GM18861 (cell line): ENCODE measurements at regions not wholly inside any gene's neighbourhood (a gene's known extent, or its start where the extent isn't known, plus 50 kb on each side); places are given as distances from the start of the nearest gene placed in this dataset.

ENCODE experiments used
- ATAC-seq: cut with Tn5 transposase; IDR thresholded peaks from one replicate; pipeline ENCODE4 v1.9.1; 2021; ENCODE audit not compliant: unreplicated experiment

DNA sequence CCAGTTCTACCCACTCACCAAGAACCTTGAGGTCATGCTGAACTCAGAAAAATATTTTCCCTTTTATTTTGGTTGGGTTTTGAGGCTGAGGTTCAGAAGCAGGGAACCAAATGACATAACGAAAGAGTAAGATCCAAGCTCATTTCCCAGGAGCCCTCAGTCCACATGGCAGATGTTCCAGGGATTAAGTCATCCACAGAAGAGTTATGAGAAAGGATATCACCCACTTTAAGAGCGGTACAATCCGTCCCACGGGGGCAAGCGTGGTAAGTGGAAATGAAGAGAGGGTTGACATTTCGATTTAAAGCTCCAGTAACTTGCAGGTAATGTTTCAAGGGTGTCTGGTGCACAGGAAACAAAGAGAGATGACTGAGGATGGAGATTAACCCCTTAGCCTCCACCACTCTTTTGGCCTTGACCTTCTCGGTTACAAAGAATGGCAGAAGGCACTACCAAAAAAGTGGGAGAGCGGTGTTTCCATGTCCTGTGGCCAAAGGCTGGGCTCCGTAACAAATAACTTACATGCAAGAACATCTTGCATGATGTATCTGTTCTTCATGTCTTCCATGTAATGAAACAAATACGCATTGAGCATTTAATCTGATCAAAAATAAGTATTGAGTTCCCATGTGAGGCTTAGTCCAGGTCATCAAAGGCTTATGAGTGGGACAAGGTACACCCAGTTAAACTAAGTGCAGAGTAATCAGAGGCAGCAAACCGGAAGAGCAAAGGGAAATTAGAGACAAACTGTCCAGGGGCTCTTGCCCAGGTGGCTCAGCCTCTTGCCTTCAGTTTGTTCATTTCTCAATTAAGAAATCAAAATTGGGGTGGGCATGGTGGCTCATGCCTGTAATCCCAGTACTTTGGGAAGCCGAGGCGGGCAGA lies 241.4 kb downstream of the TOMM20 start:
- no peak for ATAC-seq

DNA sequence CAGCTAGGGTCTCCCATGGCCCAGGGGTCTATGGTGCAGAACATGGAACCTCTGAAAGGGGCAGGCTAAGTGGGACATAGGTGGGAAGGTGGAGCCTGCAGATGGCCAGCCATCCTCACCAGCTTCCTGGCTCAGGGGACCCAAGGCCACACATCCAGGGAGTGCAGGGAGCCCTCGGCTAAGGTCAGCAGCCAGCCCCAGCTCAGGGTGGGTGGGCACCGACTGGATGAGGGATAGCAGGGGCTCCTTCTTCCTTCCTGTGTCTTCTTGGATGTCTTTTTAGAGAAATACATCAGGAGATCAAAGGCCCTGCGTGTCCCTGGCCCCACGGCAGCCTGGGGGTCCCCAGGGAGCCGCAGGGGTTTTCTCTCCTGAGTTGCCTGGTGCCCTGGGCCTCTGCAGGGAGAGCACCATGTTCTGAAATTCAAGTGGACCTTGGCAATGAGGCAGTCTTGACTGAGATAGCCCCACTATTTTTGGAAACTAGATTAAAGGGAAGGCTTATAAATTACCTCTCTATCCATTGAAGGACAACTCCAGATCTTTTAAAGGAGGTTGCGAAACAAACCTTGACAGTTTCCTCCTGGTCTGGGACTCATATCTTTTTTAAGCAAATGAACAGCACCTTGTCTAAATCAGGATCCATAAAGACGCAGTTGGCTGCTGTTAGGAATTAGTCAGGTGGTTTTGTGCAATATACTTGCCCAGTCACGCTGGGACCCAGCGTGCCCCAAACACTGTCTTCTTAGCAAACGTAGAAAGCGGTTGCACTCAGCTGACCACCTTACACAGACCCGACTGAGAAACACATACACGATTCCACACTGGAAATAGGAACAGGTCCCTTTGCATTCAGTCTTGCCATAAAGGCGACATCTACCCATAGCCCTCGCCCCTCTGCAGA lies 242.3 kb downstream of the TOMM20 start:
- ATAC-seq = no peak

DNA sequence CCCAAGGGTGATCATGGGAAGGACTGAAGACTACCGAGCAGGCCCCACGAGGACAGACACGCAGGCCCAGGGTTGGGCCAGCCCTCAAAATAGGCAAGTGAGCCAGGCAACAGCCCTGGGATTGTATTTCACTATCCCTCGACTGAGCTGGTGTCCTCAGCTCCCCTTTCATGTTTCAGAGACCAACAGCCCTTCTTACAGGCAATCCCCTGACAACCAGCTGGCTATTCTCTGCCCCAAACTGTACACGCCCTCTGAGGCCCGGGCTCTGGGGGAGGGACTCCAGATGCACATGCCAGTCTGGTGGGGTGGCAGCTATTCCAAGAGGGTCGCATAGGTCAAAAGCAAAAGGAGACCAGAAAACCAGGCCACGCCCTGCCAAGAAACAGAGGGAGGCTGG lies 243.0 kb downstream of the TOMM20 start:
- ATAC-seq = no peak

DNA sequence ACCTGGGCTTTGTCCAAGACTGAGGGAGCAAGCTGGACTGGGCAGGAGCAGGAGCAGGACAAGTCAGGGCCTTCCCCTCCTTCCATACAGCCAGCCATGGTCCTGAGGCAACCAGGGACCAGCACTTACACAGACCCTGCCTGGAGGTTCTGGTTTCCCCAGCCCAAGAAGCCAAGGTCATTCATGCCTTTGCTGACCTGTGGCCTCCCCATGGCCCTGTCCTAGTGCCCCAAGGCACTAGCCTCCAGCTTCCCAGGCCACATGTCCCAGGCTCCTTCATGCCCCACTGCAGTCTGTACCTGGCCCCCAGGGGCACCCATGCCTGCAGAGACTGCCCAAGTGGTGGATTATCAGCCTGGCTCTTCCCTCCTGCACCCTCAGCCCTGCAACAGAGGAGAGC lies 243.9 kb downstream of the TOMM20 start:
- ATAC-seq = no peak

DNA sequence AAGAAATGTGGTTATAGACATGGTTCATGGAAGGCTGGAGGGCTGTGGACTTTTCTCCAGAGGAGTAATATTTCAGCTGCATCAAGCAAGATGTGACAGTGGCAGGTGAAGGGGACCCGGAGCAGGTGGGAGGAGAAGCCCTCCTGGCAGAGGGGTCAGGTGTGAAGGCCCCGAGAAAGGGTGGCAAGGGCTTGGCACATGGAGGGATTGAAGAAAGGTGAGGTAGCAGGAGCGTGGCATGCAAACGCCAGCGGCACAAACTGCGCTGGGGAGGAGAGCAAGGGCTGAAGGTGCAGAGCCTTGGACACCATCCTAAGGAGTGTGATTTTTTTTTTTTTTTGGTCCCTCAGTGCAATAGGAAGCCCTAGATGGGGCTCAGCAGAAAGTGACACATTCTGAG lies 244.6 kb downstream of the TOMM20 start:
- ATAC-seq = no peak

DNA sequence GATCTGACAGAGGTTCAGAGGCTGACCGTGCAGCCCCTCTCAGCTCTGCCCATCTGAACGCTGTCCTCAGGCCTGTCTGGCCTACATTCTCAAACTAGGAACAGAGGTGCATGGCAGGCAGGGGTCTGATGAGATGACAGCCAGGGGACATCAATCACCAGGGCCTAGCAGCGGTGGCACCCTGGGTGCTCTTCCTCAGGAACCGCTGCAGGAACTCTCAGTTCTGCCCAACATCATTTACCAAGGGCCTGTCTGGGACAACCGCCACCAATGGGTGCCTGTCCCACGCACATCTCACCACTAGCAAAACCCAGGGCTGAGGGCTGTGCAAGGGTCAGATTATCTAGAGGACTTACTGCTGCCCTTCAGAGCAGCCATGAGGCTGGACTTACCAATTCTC lies 245.7 kb downstream of the TOMM20 start:
- no peak for ATAC-seq

DNA sequence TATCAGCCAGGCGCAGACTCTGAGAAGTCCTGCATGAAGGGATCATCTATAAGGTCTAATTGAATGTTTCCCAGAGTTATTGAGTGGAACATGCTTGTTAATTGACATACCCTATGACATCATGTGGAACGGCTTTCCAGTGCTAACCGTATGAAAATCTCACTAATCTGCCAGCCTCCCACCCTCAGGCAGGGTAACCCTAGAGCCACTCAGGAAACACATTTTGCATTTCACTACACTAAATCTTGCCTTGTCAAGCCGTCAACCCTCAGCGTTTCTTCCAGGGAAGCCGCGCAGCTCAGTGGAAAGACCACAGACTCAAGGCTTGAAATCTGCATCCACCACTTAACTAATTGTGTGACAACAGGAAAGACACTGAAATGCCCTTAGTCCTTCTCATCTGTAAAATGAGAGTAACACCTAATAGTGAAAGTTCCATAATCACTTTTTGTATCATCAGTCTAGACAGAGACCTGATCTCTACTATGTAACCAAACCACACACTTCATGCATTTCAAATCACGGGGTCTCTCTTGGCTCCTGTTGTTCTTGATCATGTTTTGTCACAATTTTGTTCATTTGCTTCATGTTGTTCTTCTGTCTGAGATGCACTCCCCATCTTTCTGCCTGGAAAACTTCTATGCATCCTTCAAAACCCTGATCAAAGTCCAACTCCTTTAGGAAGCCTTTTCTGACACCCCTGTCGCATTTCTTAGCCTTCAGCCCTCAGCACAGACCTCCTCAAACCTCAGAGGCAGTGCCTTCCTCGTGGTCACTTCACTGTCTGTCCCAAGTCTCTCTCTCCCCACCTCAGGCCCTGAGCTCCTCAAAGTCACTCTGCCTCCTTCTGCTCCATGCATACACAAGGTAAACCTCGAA lies 246.5 kb downstream of the TOMM20 start:
- ATAC-seq = peak; percentile 93

DNA sequence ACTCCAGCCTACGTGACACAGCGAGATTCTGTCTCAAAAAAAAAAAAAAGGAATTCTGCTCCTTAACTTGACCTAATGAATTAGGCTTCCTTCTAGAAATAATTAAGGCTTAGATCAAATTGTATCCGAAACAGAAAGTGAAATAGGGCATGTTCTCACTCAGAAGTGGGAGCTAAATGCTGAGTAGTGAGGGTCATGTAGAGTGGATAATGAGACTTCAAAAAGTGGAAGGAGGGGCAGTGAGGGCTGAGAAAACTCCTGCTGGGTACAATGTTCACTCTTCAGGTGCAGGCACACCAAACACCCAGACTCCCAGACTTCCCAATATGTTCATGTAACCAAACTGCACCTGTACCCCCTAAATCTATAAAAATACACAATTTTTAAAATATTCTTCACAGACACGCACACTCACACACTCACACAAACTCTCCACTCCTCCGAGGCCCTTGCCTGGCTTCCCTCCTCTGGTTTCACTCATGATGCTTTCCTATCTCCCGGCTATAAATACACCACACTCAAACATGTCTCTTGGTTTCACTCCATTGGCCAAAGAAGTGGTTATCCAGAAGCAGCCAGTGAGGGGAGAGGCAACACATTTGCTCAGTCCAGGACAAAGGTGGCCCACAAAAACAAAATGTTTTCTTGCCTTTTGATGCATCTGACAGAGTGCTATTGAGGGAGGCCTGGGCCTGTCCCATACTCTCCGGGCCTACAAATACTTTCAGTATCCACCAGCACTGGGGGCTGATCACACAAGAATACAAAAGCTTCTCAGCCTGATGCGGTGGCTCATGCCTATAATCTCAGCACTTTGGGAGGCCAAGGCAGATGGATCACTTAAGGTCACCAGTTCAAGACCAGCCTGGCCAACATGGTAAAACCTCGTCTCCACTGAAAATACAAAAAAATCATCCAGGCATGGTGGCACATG lies 249.2 kb downstream of the TOMM20 start:
- no peak for ATAC-seq

DNA sequence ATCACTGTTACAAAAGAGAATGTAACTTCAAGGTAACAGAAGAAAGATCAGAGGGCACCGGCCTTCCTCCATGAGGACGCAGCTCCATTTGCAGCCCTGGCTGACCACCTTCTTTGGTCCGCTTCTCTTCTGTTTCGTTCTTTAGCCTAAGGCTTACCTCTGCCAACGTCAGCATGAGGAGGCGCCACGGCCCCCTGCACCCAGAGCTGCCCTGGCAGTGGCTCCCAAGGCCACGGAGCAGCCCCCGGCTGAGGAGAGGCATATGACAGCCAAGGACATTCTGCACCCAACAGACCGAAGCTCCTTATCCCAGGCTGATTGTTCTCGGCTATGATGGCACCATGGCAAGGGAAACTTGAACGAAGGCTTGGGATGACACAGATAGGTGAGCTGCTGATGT lies 250.3 kb downstream of the TOMM20 start:
- ATAC-seq = no peak

DNA sequence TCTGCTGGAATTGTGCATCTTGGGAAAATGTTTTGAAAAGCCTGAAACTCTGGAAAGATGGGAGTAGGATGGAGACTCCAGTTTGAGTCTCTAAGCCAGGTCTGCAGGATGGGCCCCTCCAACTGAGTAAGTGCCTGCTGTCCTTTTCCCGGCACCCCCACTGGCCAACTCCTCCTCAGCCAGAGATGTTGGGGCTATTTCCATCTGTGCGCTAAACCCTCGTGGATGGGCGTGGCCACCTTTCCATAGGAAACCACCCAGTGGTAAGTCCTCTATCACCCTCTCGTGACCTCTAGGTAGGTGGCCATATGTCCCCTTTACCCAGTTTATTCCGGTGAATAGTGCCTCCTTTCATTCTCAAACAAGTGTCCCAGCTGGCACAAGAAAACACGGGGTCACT lies 250.9 kb downstream of the TOMM20 start:
- ATAC-seq = no peak

DNA sequence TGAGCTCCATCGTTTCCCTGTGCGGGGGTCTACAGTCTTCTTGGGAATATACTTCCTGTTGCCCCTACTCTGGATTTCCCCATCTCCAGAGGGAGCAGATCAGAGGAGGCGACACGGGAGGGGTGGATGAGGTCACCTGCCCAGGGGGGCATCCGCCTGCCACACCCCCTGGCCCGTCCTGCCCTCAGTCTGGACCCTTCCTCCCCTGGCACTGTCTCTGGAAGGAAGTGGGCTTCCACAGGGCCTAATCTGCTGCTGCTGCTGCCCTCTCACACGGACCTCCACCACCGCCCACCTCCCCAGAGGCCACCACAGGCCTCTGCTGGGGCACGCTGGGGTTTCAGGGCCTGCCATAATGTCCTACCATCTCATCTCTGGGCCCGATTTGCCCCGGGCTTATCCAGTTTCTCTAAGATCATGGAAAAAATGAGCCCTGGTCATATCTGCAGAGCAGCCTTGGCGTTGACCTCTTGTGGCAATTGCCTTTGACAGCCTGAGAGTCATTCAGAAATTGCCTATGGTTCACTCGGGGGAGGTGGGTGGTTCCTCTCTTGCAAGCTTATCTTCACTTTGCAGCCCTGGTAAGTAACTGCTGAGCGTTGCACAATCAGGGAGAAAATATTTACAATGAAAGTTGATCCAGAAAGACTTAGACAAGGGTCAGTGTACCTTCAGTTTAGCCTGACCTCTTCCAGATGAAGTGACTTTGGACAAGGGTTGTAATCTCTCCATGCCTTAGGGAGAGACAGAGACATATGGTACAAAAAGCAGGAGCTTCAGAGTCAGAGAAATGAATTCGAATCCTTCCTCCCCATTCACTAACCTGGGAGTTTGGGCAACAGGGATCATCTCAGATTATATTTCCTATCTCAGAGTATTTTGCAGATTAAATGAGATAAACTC lies 252.4 kb downstream of the TOMM20 start:
- no peak for ATAC-seq

DNA sequence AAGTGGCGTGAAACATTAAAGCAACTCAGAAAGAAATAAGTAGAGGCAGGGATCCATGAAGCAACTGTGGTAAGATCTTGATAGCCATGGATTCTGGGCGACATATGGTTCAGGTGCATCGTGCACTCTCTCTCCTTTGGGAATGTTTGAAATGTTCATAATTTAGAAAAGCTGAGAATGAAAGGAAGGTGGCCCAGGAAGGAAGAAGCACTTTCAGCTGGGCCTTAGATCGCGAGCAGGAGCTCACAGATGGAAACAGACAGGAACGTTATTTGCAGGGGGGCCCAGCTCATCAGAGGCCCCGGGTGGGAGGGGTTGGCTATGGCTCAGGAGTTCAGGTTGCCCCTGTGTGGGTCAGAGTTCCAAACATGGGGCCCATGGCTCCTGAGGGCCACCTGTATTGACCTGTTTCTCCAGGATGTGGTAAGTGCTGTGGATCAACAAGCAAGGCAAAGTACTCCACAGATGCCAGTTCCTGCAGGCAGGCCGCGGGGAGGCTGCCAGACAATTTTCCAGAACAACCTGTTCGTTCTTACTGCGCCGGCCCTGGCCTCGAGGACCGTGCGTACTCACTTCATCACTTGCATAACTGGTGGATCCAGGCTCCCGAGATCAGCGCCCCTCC lies 253.2 kb downstream of the TOMM20 start:
- ATAC-seq = no peak

DNA sequence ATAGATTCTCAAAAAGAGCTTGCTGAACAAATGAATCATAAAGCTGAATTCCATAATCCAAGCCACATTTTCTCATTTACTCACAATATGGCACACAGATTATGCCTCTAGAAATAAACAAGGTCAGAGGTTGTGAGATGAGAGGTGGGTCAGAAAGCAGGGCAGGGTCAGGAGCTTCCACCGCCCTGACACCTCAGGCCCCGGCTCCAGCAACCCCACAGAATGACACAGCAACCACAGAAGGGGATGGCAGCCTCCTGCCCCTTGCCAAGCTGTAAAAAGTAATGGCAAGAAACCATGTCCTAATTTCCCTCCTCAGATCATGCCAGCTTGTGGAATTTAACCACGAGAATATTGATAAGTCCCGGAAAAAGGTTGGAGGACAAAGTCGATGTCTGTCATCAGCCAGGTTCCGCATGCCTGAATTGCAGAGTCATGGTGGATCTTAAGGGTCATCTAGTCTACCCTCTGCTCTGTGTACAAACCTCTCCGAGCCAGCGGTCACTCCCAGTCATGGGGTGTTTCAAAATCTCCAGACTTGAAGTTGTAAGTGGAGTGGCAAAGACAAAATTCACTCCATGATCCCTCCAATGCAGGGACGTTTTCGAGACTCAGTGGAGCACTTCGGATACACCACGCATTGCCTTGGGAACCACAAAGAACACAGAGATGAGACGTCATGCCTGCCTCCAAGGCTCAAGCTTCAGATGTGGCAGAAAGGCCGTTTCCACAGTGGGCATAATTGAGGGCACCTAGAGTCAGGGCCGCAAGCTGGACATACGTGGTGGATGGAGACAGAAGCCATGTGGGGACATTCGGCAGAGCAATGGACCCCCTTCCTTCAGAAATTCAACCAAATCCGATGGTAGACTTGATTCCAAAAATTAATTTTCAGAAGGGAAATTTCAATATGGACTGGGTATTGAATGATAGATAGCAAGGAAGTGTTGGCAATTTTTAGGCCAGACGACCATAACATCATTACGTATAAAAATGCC lies 254.0 kb downstream of the TOMM20 start:
- ATAC-seq = no peak

DNA sequence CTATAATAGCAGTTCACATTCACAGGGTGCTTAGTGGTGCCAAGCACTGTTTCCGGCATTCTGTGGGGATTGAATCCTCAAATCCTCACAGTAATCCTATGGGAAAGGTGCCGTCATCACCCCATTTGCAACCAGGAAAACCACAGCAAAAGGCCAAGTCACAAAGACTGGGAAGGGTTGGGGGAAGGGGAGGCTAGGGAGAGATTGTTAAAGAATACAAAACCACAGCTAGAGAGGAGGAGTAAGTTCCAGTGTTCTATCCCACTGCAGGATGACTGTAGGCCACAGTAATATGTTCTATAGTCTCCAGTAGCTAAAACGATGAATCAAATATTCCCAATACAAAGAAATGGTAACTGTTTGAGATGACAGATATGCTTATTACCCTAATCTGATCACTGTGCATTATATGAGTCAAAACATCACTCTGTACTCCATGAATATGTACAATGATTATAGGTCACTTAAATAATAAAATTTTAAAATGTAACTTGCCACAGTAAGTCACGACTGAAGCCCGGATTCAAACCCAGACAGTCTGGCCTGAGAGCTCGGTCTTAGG lies 256.8 kb downstream of the TOMM20 start:
- ATAC-seq = no peak

DNA sequence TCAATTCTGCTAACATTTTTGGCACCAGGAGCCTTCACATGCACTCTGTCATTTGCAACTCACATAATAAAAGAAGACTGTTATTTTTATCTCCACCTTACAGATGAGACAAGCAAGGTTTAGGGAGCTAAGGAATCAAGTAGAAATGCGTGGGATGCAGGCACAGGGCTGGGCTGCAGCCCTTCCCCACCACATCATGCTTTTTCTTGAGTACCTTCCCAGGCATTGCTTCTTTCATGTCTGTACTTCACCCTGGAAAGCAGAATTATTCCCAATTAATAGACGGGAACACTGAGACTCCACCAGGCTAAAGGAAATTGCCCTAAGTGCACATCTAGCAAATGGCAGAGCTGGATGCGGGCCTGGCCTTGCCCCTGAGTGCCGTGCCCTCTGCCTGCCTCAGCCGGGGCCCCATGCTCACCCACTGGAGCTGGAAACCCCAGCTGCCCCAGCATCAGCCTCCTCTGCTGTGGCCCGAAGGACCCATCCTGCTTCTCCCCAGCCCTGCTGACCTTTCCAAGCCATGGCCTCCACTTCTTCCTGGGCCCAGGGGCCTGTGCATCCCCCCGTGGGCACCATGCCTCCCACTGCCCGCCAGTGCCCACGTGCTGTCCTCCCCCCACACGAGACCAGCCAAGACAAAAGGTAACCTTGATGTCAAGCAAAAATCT lies 257.5 kb downstream of the TOMM20 start:
- ATAC-seq = no peak
